IPS-18a (cell line): ENCODE measurements at regions not wholly inside any gene's neighbourhood (a gene's known extent, or its start where the extent isn't known, plus 50 kb on each side); places are given as distances from the start of the nearest gene placed in this dataset.

Source experiments
- H3K27ac ChIP-seq: one replicate; pipeline ENCODE4 v1.5.1; 2013; ENCODE audit warnings: low read length
- H3K27me3 ChIP-seq: one replicate; pipeline ENCODE4 v1.6.1; 2013; ENCODE audit warnings: mild to moderate bottlenecking, low read length; ENCODE audit not compliant: control insufficient read depth, insufficient read depth
- H3K36me3 ChIP-seq: one replicate; pipeline ENCODE4 v1.6.1; 2013; ENCODE audit warnings: low read depth, low read length; ENCODE audit not compliant: control insufficient read depth
- H3K4me1 ChIP-seq: one replicate; pipeline ENCODE4 v1.6.1; 2013; ENCODE audit warnings: low read depth, low read length; ENCODE audit not compliant: control insufficient read depth
- H3K4me3 ChIP-seq: one replicate; pipeline ENCODE4 v1.5.1; 2013; ENCODE audit warnings: low read length
- H3K9ac ChIP-seq: one replicate; pipeline ENCODE4 v1.6.1; 2013; ENCODE audit warnings: mild to moderate bottlenecking, low read length, moderate library complexity
- H3K9me3 ChIP-seq: one replicate; pipeline ENCODE4 v1.6.1; 2013; ENCODE audit warnings: low read depth, low read length; ENCODE audit not compliant: control insufficient read depth

DNA sequence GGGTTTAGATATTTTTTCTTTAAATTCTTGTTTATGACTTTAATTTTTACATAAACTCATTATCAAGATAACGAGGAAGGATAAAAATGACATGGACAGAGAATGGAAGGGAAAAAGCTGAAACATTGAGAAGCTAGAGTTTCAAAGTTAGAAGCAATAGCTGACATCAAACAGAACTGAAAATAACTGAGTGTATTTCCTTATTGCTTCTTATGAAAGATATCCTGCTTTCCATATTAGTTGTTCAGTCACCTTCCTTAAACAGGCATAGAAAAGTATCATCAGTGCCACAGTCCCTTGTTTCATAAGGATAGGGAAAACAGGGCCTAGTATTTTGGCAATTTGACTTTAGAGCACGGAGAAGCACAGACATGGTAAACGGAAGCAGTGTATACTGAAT is 460.5 kb upstream of the GHITM start:
- Histone ChIP-seq H3K9ac (no peak overlapping the region), H3K9me3 (no peaks in the 10 kb centered on the region), H3K4me1 (peaks cover 8% of the 10 kb centered on the region), H3K4me3 (no peak overlapping the region), H3K36me3 (no peaks in the 10 kb centered on the region), H3K27ac (no peak overlapping the region), H3K27me3 (no peaks in the 10 kb centered on the region)

DNA sequence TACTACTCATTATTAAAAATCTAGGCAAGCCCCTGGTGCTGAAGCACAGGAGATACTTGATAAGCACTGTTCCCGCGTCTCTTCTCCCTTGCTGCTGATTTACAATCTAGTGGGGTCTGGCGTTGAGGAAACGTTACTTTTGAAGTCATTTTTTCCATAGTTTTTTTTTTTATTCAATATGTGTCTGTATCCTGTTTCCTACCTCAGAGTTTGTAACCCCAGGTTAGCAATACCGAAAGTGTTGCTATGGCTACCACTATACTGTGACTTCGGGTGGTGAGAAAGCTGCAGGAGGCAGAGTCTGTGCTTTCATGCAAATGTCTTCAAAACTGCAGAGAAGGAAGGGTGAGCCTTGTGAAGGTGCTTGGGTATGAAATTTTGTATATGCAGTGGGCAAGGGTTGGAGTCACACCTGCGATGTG is 458.8 kb upstream of the GHITM start:
- no peak overlapping the region for H3K4me3 ChIP-seq
- no peak overlapping the region for H3K27ac ChIP-seq
- no peak overlapping the region for H3K9ac ChIP-seq
- H3K36me3 ChIP-seq, result no peaks in the 10 kb centered on the region
- H3K4me1 ChIP-seq, result peaks cover 8% of the 10 kb centered on the region
- H3K27me3 ChIP-seq, result no peaks in the 10 kb centered on the region
- H3K9me3 ChIP-seq, result no peaks in the 10 kb centered on the region

DNA sequence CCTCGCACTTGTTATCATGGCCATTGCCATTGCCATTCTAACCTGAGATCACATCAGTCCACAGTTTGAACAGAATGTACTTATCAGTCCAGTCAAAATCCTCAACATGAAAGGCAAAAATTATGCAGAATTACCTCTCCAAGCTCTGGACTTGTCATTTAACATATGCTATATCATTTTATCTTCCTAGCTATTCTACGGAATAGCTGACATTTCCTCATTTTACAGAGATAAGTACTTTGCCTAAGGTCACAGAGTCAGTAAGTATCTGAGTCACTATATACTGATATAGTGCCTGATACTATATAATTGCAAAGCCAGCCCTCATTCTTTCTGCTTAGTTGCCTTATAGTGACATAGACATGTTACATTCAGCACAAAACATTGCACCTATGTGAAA is 456.9 kb upstream of the GHITM start:
- H3K27me3 ChIP-seq, result no peaks in the 10 kb centered on the region
- no peak overlapping the region for H3K4me3 ChIP-seq
- peaks cover 8% of the 10 kb centered on the region for H3K4me1 ChIP-seq
- no peaks in the 10 kb centered on the region for H3K9me3 ChIP-seq
- H3K9ac ChIP-seq, result no peak overlapping the region
- H3K27ac ChIP-seq, result no peak overlapping the region
- H3K36me3 ChIP-seq, result no peaks in the 10 kb centered on the region

DNA sequence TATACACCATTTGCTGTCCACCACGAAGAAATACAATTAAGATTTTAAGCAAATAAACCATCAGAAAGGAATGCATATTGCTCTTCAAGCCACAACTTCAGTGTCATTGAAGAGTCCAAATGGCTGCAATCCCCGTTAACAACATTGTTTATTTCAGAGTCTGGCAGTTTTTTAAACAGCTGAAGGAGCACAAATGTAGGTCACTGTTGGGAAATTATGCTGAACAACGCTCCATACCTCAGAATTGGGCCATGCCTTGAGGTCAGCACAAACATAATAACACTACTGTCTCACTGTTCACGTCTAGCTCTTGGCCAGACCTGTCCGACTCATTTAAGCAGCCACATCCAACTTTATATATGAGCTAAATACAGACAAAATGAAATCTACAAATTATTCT is 453.9 kb upstream of the GHITM start:
- H3K36me3 ChIP-seq, result no peaks in the 10 kb centered on the region
- H3K9ac ChIP-seq, result no peak overlapping the region
- no peaks in the 10 kb centered on the region for H3K9me3 ChIP-seq
- no peak overlapping the region for H3K4me3 ChIP-seq
- peaks cover 5% of the 10 kb centered on the region for H3K4me1 ChIP-seq
- H3K27me3 ChIP-seq, result no peaks in the 10 kb centered on the region
- no peak overlapping the region for H3K27ac ChIP-seq

DNA sequence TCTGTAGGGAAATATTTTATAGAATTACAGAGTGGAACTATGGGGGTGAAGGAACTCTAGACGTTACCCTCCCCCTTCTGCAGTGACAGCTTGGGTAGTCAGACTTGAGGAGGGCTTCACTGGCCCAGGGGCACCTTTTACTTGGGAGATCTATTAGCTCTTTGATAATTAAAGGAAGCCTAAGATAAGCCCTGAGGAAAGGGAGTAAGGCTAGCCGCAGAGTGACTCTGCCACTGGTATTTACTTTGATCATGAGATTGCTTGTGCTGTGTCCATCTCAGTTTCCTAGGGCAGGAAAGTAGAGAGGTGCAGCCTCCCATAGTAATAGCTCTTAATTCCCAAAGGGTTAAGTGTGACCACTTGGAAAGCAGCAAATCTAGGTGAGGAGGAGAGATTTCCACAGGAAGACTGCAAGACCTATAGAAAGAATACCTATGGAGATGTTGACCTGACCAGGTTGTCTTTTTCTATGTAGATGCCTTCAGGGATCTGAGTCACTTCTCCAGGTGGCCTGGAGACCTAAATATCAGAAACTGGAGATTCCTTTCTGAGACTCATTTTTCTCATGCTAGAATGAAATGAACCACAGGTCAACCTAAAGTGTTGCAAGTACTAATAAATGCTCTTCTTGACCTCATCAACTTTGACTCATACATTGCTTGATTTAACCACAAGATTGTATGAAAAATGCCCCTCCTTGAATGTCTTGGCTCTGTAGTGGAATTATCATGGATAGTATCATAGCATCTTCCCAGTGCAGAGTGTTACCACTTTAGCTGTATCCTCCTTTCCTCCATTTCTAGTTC is 447.3 kb upstream of the GHITM start:
- Histone ChIP-seq H3K4me1 (no peaks in the 10 kb centered on the region), H3K27me3 (no peaks in the 10 kb centered on the region), H3K9me3 (no peaks in the 10 kb centered on the region), H3K27ac (no peak overlapping the region), H3K36me3 (no peaks in the 10 kb centered on the region), H3K4me3 (no peak overlapping the region), H3K9ac (no peak overlapping the region)

DNA sequence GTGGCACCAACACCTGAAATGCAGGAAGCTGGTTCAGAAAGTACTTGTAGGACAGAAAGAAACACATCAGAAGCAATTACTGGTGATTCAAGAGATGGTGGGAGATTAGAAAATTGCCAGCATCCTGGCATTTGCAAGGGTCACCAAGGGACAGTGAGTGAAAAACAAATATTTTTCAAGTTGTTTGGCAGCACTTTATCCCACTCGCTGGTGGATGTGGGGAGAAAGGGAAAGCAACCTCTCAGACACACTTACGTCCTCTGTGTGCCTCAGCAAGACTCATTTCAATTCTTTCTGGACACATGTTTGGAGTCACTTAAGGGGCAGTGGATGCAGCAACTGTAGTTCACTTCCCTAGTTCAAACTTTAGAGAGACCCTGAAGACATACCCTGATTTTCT is 440.4 kb upstream of the GHITM start:
- Histone ChIP-seq H3K36me3 (no peaks in the 10 kb centered on the region), H3K9me3 (no peaks in the 10 kb centered on the region), H3K9ac (no peak overlapping the region), H3K27me3 (no peaks in the 10 kb centered on the region), H3K27ac (no peak overlapping the region), H3K4me3 (no peak overlapping the region), H3K4me1 (no peaks in the 10 kb centered on the region)

DNA sequence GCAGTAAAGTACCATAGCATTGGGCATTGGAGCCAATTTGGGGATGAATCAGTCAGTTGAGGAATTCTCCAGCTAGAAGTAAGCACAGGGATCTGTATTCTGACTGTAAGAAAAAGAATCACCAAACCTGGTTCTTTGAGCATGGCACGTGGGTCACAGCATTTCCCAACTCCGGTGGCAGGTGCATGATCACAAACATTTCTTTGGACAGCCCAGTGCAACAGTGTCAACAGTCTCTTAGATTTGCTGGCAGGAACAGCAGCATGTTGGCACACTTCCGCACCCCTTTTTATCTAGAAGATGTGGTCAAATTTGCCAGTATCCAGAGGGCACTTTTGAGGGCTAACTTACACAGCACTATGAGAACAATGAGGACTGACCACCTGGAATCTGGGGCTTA is 437.5 kb upstream of the GHITM start:
- Histone ChIP-seq H3K9me3 (no peaks in the 10 kb centered on the region), H3K4me3 (no peak overlapping the region), H3K27ac (no peak overlapping the region), H3K36me3 (no peaks in the 10 kb centered on the region), H3K27me3 (no peaks in the 10 kb centered on the region), H3K4me1 (no peaks in the 10 kb centered on the region), H3K9ac (no peak overlapping the region)

- Histone ChIP-seq H3K4me3 (no peak overlapping the region), H3K27ac (no peak overlapping the region), H3K9me3 (no peaks in the 10 kb centered on the region), H3K36me3 (no peaks in the 10 kb centered on the region), H3K4me1 (no peaks in the 10 kb centered on the region), H3K27me3 (no peaks in the 10 kb centered on the region), H3K9ac (no peak overlapping the region)
These were observed 436.6 kb upstream of the GHITM start for GRCh38 chr10:83702731-83703130.

DNA sequence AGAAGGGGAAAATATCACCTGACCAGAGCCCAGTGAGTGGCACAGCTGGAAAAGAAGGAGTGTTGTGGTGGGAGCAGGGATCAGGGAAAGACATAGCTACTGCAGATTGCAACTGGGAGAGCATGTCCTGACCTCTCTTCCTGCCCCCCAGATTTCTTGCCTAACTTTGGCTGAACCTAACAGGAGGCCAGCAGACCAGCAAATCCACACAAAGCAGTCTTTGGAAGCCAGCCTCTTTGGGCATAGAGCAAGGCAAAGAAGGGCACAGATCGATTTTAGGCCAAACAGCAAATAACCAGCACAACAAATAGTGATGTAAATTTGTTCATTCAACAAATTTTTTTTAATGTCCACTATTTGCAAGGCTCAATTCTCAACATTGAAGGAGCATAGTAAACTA is 433.2 kb upstream of the GHITM start:
- H3K27me3 ChIP-seq, result no peaks in the 10 kb centered on the region
- no peaks in the 10 kb centered on the region for H3K36me3 ChIP-seq
- no peaks in the 10 kb centered on the region for H3K9me3 ChIP-seq
- H3K9ac ChIP-seq, result no peak overlapping the region
- H3K4me3 ChIP-seq, result no peak overlapping the region
- H3K27ac ChIP-seq, result no peak overlapping the region
- H3K4me1 ChIP-seq, result no peaks in the 10 kb centered on the region

GRCh38 chr10:83706952-83707582 is 432.2 kb upstream of the GHITM start:
- no peaks in the 10 kb centered on the region for H3K27me3 ChIP-seq
- H3K4me3 ChIP-seq, result no peak overlapping the region
- no peaks in the 10 kb centered on the region for H3K9me3 ChIP-seq
- H3K4me1 ChIP-seq, result no peaks in the 10 kb centered on the region
- H3K36me3 ChIP-seq, result no peaks in the 10 kb centered on the region
- H3K9ac ChIP-seq, result no peak overlapping the region
- no peak overlapping the region for H3K27ac ChIP-seq

DNA sequence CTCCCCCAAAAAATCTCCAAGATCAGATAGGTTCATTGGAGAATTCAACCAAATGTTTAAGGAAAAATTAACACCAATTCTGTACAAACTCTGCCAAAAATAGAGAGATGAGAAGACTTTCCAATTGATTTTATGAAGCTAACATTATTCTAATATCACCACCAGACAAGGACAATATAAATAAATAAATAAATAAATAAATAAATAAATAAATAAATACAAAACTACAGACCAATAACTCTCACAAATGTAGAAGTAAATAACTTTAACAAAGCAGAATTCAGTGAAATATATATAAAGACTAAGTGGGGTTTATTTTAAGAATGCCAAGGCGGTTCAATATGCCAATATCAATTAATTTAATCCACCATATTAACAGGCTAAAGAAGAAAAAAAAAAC is 425.9 kb upstream of the GHITM start:
- H3K4me3 ChIP-seq, result no peak overlapping the region
- no peaks in the 10 kb centered on the region for H3K9me3 ChIP-seq
- H3K27me3 ChIP-seq, result no peaks in the 10 kb centered on the region
- no peaks in the 10 kb centered on the region for H3K4me1 ChIP-seq
- H3K36me3 ChIP-seq, result no peaks in the 10 kb centered on the region
- H3K9ac ChIP-seq, result no peak overlapping the region
- H3K27ac ChIP-seq, result no peak overlapping the region

DNA sequence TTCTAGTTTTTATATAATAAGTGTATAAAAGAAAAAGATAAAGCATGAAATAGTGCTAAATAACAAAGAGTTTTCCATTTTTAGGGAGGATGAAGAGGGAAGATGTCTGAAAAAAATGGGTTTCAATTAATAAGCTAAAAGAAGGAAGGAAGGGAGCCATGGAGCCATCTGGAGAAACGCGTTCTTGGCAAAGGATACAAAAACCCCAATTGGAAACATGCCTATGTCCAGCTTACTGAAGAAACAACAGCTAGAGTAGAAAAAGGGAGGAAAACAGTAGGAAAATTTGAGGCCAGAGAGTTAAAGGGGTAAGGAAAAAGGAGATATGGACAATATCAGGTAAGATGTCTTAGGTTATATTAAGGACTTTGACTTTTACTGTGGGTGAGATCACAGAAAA is 416.2 kb upstream of the GHITM start:
- H3K4me1 ChIP-seq, result no peaks in the 10 kb centered on the region

More for the DNA sequence above, 416.2 kb upstream of the GHITM start:
- Histone ChIP-seq H3K27ac (no peak overlapping the region), H3K36me3 (no peaks in the 10 kb centered on the region), H3K27me3 (no peaks in the 10 kb centered on the region), H3K4me3 (no peak overlapping the region), H3K9ac (no peak overlapping the region), H3K9me3 (peaks cover 5% of the 10 kb centered on the region)
